IMR-90 (cell line): ENCODE measurements at regions not wholly inside any gene's neighbourhood (a gene's known extent, or its start where the extent isn't known, plus 50 kb on each side); places are given as distances from the start of the nearest gene placed in this dataset.

Experiments used
- ATAC-seq: fragments of 200-7000 bp; cut with Tn5 transposase; 2 replicates; pipeline ENCODE4 v1.9.1; 2020; ENCODE audit warnings: low read depth, mild to moderate bottlenecking, moderate library complexity
- BruUV-seq: library from RNA; stranded (reverse); fragments of 400-500 nt; replicated peaks from 2 replicates; lab custom pipeline; 2021; lab: Mats Ljungman, UMichigan
- CTCF ChIA-PET: fragments of 300-600 bp; formaldehyde crosslinking; extraction: SDS; loops from one replicate; lab custom pipeline; 2021; ENCODE audit warnings: antibody characterized with exemption; lab: Yijun Ruan, JAX
- POLR2A ChIA-PET: fragments of 300-600 bp; sonication (Branson Sonifier 250); formaldehyde crosslinking; loops from one replicate; lab custom pipeline; 2022; ENCODE audit warnings: antibody characterized with exemption; ENCODE audit not compliant: unreplicated experiment; lab: Charles Lee
- DNase-seq: peaks from one replicate; pipeline ENCODE4 v3.0.0; 2013
- H2AFZ ChIP-seq: replicated peaks from 2 replicates; pipeline ENCODE3; 2013; ENCODE audit warnings: low read length, mild to moderate bottlenecking; ENCODE audit not compliant: poor library complexity
- H2AK5ac ChIP-seq: 2 replicates; pipeline ENCODE4 v1.6.1; 2013; ENCODE audit warnings: low read depth, low read length, inconsistent platforms
- H2AK9ac ChIP-seq: replicated peaks from 2 replicates; pipeline ENCODE3; 2013; ENCODE audit warnings: mild to moderate bottlenecking, low read depth, low read length, moderate library complexity; ENCODE audit not compliant: poor library complexity
- H2BK120ac ChIP-seq: 2 replicates; pipeline ENCODE4 v1.6.1; 2013; ENCODE audit warnings: low read depth, low read length, inconsistent platforms
- H2BK15ac ChIP-seq: 3 replicates; pipeline ENCODE4 v1.6.1; 2013; ENCODE audit warnings: low read depth, low read length, inconsistent platforms
- H2BK20ac ChIP-seq: 2 replicates; pipeline ENCODE4 v1.6.1; 2013; ENCODE audit warnings: low read depth, mild to moderate bottlenecking, inconsistent platforms, low read length, moderate library complexity
- H2BK5ac ChIP-seq: 2 replicates; pipeline ENCODE4 v1.6.1; 2013; ENCODE audit warnings: mild to moderate bottlenecking, low read depth, low read length, inconsistent platforms; ENCODE audit not compliant: poor library complexity, severe bottlenecking
- H3K14ac ChIP-seq: replicated peaks from 2 replicates; pipeline ENCODE4 v1.6.1; 2013; ENCODE audit warnings: low read depth, low read length, inconsistent platforms
- H3K18ac ChIP-seq: 2 replicates; pipeline ENCODE4 v1.6.1; 2013; ENCODE audit warnings: low read depth, low read length, control low read depth
- H3K23ac ChIP-seq: 2 replicates; pipeline ENCODE4 v1.6.1; 2013; ENCODE audit warnings: low read depth, low read length, inconsistent platforms
- H3K27ac ChIP-seq: 2 replicates; pipeline ENCODE4 v1.5.1; 2013; ENCODE audit warnings: mild to moderate bottlenecking, control low read depth, low read length; ENCODE audit not compliant: insufficient read depth
- H3K27me3 ChIP-seq: 2 replicates; pipeline ENCODE4 v1.6.1; 2013; ENCODE audit warnings: low read length; ENCODE audit not compliant: control insufficient read depth, insufficient read depth
- H3K36me3 ChIP-seq: 2 replicates; pipeline ENCODE4 v1.6.1; 2013; ENCODE audit warnings: low read length, mixed read lengths; ENCODE audit not compliant: control insufficient read depth, insufficient read depth
- H3K4ac ChIP-seq: 2 replicates; pipeline ENCODE4 v1.6.1; 2013; ENCODE audit warnings: low read depth, low read length, inconsistent platforms
- H3K4me1 ChIP-seq: 2 replicates; pipeline ENCODE4 v1.6.1; 2013; ENCODE audit warnings: low read length, mixed read lengths; ENCODE audit not compliant: control insufficient read depth, insufficient read depth
- H3K4me2 ChIP-seq: 2 replicates; pipeline ENCODE4 v1.6.1; 2013; ENCODE audit warnings: low read depth, mild to moderate bottlenecking, control low read depth, low read length, moderate library complexity
- H3K4me3 ChIP-seq: 2 replicates; pipeline ENCODE4 v1.5.1; 2013; ENCODE audit warnings: low read depth, mild to moderate bottlenecking, control low read depth, low read length, moderate library complexity; ENCODE audit not compliant: insufficient read depth
- H3K56ac ChIP-seq: 2 replicates; pipeline ENCODE4 v1.6.1; 2013; ENCODE audit warnings: low read length, inconsistent platforms; ENCODE audit not compliant: insufficient read depth; ENCODE audit errors: extremely low read depth
- H3K79me1 ChIP-seq, 2 experiments: 2 replicates each; pipeline ENCODE4 v1.6.1; 2013; ENCODE audit warnings: low read length in 2 of 2, inconsistent platforms in 1 of 2, low read depth in 1 of 2
- H3K9ac ChIP-seq: 2 replicates; pipeline ENCODE4 v1.6.1; 2013; ENCODE audit warnings: low read depth, low read length, control low read depth
- H3K9me1 ChIP-seq: 2 replicates; pipeline ENCODE4 v1.6.1; 2013; ENCODE audit warnings: low read length, inconsistent platforms; ENCODE audit not compliant: insufficient read depth
- H3K9me3 ChIP-seq: 2 replicates; pipeline ENCODE4 v1.6.1; 2013; ENCODE audit warnings: low read length; ENCODE audit not compliant: control insufficient read depth, insufficient read depth
- H4K20me1 ChIP-seq: 2 replicates; pipeline ENCODE4 v1.6.1; 2013; ENCODE audit warnings: low read length, inconsistent platforms; ENCODE audit not compliant: insufficient read depth
- H4K5ac ChIP-seq: 2 replicates; pipeline ENCODE4 v1.6.1; 2013; ENCODE audit warnings: mild to moderate bottlenecking, low read depth, low read length, control low read depth
- H4K8ac ChIP-seq, 2 experiments: 2 replicates each; pipeline ENCODE4 v1.6.1; 2013; ENCODE audit warnings: low read depth in 2 of 2, low read length in 2 of 2, control low read depth in 1 of 2, inconsistent platforms in 1 of 2
- H4K91ac ChIP-seq: 2 replicates; pipeline ENCODE4 v1.6.1; 2013; ENCODE audit warnings: low read depth, low read length, inconsistent platforms; ENCODE audit not compliant: insufficient read depth
- BHLHE40 ChIP-seq: fragments of 150-350 bp; IDR thresholded peaks from 2 replicates; pipeline ENCODE4 v1.6.1; 2016; ENCODE audit warnings: mild to moderate bottlenecking, low read depth, low read length
- ELK1 ChIP-seq: fragments of 150-350 bp; IDR thresholded peaks from 2 replicates; pipeline ENCODE4 v1.6.1; 2016; ENCODE audit warnings: low read depth, mild to moderate bottlenecking, low read length, moderate library complexity, borderline replicate concordance
- MAZ ChIP-seq: IDR thresholded peaks from 2 replicates; pipeline ENCODE4 v1.6.1; 2012; ENCODE audit warnings: low read depth, mild to moderate bottlenecking, low read length, improper control_type of control experiment, moderate library complexity, borderline replicate concordance
- MXI1 ChIP-seq: IDR thresholded peaks from 2 replicates; pipeline ENCODE4 v1.6.1; 2012; ENCODE audit warnings: low read depth, mild to moderate bottlenecking, low read length, moderate library complexity, borderline replicate concordance
- RAD21 ChIP-seq: IDR thresholded peaks from 2 replicates; pipeline ENCODE4 v1.6.1; 2012; ENCODE audit warnings: low read length, improper control_type of control experiment
- RCOR1 ChIP-seq: IDR thresholded peaks from 2 replicates; pipeline ENCODE4 v1.6.1; 2012; ENCODE audit warnings: mild to moderate bottlenecking, low read length, improper control_type of control experiment; ENCODE audit not compliant: insufficient replicate concordance
- WGBS, 2 experiments: methylation state at CpG; one replicate each; pipeline versions ENCODE4 v1.1.5 to v1.1.7; 2013; ENCODE audit warnings: missing lambda C conversion rate in 2 of 2; ENCODE audit not compliant: insufficient read length in 1 of 2; ENCODE audit errors: extremely low coverage in 2 of 2; 5-methylcytosine and 5-hydroxymethylcytosine counted together
- dilution Hi-C: fragments of 300-500 bp; cut with HindIII; formaldehyde crosslinking; loops from one replicate; pipeline ENCODE4 v1.14.3; 2018; ENCODE audit warnings: low sequenced_read_pairs; ENCODE audit not compliant: unreplicated experiment
- in situ Hi-C: fragments of 300-500 bp; cut with MboI; formaldehyde crosslinking; loops from 3 replicates; pipeline ENCODE4 v1.14.3; 2019; ENCODE audit warnings: low sequenced_read_pairs, inconsistent platforms, mixed read lengths
- intact Hi-C: fragments of 100-400 bp; cut with micrococcal nuclease; formaldehyde crosslinking; loops from 2 replicates; pipeline ENCODE4 v1.10.0; 2022

GRCh38 chr3:69494185-69494584, 108.3 kb upstream of the FRMD4B start:
- no peak for ATAC-seq
- Histone ChIP-seq H2AFZ (no peak overlapping the region), H3K14ac (no peak overlapping the region), H2BK15ac (no peak overlapping the region), H4K8ac (no peak overlapping the region), H3K36me3 (no peaks in the 10 kb centered on the region), H4K5ac (no peak overlapping the region), H3K9me3 (no peaks in the 10 kb centered on the region), H3K4me3 (no peak overlapping the region), H3K4ac (no peak overlapping the region), H3K4me1 (no peaks in the 10 kb centered on the region), H3K79me1 (no peaks in the 10 kb centered on the region), H3K18ac (no peak overlapping the region), H4K91ac (no peak overlapping the region), H2AK9ac (no peak overlapping the region), H4K20me1 (no peaks in the 10 kb centered on the region), H3K27ac (no peak overlapping the region), H2AK5ac (no peak overlapping the region), H3K56ac (no peak overlapping the region), H3K9me1 (no peaks in the 10 kb centered on the region), H2BK5ac (no peak overlapping the region), H2BK20ac (no peak overlapping the region), H3K27me3 (no peaks in the 10 kb centered on the region), H2BK120ac (no peak overlapping the region), H3K23ac (no peak overlapping the region), H3K9ac (no peak overlapping the region), H3K4me2 (no peak overlapping the region)
- in situ Hi-C loops: no loop called here
- CTCF ChIA-PET: no interaction called here
- dilution Hi-C loops: no loop called here
- whole genome bisulfite sequencing, 2 experiments: no CpG with 5 or more reads among the region's 3 CpGs
- POLR2A ChIA-PET: no interaction called here
- no peak for DNase-seq
- TF ChIP-seq RAD21: no peak
- TF ChIP-seq MXI1: no peak
- TF ChIP-seq RCOR1: no peak
- TF ChIP-seq MAZ: no peak
- no peak for TF ChIP-seq ELK1
- TF ChIP-seq BHLHE40: no peak
- BruUV-seq: no TSS peak
- intact Hi-C loops: no loop called here
